Cerebellar cortex (tissue), 1 donor: ENCODE measurements at regions not wholly inside any gene's neighbourhood (a gene's known extent, or its start where the extent isn't known, plus 50 kb on each side); places are given as distances from the start of the nearest gene placed in this dataset.
"Not testable (repeated sequence)": the region's sequence is repeated elsewhere in the genome, so short reads cannot be mapped to it uniquely, and the experiment has no call there.

Experiments used
- DNase-seq: peaks from one replicate; pipeline ENCODE4 v3.0.0-alpha.2; 2015; ENCODE audit warnings: low spot score

- no peak for DNase-seq
These were observed 478.7 kb downstream of the TYW1 start for GRCh38 chr7:67475293-67475692.

GRCh38 chr7:67478066-67478465 is 481.4 kb downstream of the TYW1 start:
- DNase-seq: no peak

GRCh38 chr7:67484244-67484751 is 487.7 kb downstream of the TYW1 start:
- peak; percentile 72 for DNase-seq

GRCh38 chr7:67486401-67486800 is 489.8 kb downstream of the TYW1 start:
- no peak for DNase-seq

- no peak for DNase-seq
These were observed 490.7 kb downstream of the TYW1 start for GRCh38 chr7:67487316-67487715.

GRCh38 chr7:67489881-67490280 is 493.2 kb downstream of the TYW1 start:
- no peak for DNase-seq

- peak; percentile 76 for DNase-seq
These were observed 496.7 kb downstream of the TYW1 start for GRCh38 chr7:67493366-67493765.

- no peak for DNase-seq
These were observed 500.0 kb downstream of the TYW1 start for GRCh38 chr7:67496589-67496988.

- not testable (repeated sequence) for DNase-seq
These were observed 501.3 kb downstream of the TYW1 start for GRCh38 chr7:67497914-67498313.

- DNase-seq: no peak
These were observed 506.3 kb downstream of the TYW1 start for GRCh38 chr7:67502929-67503328.

- DNase-seq: no peak
These were observed 508.8 kb downstream of the TYW1 start for GRCh38 chr7:67505449-67505848.

- DNase-seq: no peak
These were observed 515.8 kb downstream of the TYW1 start for GRCh38 chr7:67512481-67512880.

GRCh38 chr7:67518580-67518979 is 521.9 kb downstream of the TYW1 start:
- no peak for DNase-seq

- DNase-seq: no peak
These were observed 522.5 kb downstream of the TYW1 start for GRCh38 chr7:67519171-67519570.

GRCh38 chr7:67522504-67522903 is 525.9 kb downstream of the TYW1 start:
- DNase-seq: no peak

GRCh38 chr7:67523713-67524112 is 527.1 kb downstream of the TYW1 start:
- DNase-seq: no peak

GRCh38 chr7:67525588-67525987 is 529.0 kb downstream of the TYW1 start:
- no peak for DNase-seq

- DNase-seq: no peak
These were observed 538.8 kb downstream of the TYW1 start for GRCh38 chr7:67535241-67535989.

GRCh38 chr7:67542916-67543315 is 546.3 kb downstream of the TYW1 start:
- no peak for DNase-seq

GRCh38 chr7:67547183-67547907 is 550.7 kb downstream of the TYW1 start:
- DNase-seq: no peak

GRCh38 chr7:67549126-67549525 is 552.5 kb downstream of the TYW1 start:
- no peak for DNase-seq

GRCh38 chr7:67550801-67551436 is 554.3 kb downstream of the TYW1 start:
- DNase-seq: no peak

GRCh38 chr7:67552738-67553137 is 556.1 kb downstream of the TYW1 start:
- DNase-seq: no peak
